ENCODE measurements at regions not wholly inside any gene's neighbourhood (a gene's known extent, or its start where the extent isn't known, plus 50 kb on each side); places are given as distances from the start of the nearest gene placed in this dataset.

DNA sequence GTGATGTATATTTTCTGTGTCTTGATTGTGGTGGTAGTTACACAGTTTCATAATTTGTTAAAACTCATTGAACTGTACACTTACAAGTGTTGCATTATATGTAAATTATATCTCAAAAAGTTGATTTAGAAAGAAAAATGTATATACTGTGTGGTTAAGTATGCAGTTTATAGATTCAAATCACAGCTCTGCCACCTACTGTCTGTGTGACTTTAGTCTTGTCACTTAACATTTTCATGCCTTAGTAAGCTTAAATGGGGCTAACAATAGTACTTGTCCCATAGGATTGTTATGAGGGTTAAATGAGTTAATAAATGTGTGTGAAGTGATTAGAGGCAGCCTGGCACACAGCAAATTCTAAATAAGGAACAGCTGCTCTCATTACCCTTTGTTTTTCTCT lies 120.9 kb upstream of the P2RY1 start:
- Mint-ChIP-seq H3K27ac (no peak overlapping the region), H3K4me1 (ENCODE audit: low read depth) (no peaks in the 10 kb centered on the region), H3K4me3 (no peak overlapping the region), H3K36me3 (ENCODE audit: low read depth) (no peaks in the 10 kb centered on the region), H3K9me3 (no peaks in the 10 kb centered on the region), H3K27me3 (ENCODE audit: low read depth) (peaks cover 5% of the 10 kb centered on the region)
- no peak for DNase-seq (ENCODE audit: low spot score)

DNA sequence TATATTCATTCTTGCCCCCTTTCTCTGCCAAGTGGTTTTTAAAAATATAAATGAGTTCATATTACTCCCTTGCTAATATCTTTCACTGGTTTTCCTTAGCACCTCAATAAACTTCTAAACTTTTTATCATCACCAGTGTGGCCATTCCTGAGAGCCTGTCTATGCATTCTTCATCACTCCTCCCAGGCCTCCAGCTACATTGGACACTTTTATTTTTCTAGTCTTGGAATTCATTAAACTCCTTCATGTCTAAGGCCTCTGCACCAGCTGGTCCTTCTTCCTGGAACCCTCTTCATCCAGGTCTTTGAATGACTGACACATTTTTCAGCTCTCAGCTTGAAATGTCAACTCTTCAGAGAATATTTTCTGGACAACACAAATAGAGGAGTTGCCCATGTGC lies 120.4 kb upstream of the P2RY1 start:
- no peak for DNase-seq (ENCODE audit: low spot score)
- Mint-ChIP-seq H3K27me3 (ENCODE audit: low read depth) (peaks cover 5% of the 10 kb centered on the region), H3K4me3 (no peak overlapping the region), H3K27ac (no peak overlapping the region), H3K4me1 (ENCODE audit: low read depth) (no peaks in the 10 kb centered on the region), H3K9me3 (no peaks in the 10 kb centered on the region), H3K36me3 (ENCODE audit: low read depth) (no peaks in the 10 kb centered on the region)

DNA sequence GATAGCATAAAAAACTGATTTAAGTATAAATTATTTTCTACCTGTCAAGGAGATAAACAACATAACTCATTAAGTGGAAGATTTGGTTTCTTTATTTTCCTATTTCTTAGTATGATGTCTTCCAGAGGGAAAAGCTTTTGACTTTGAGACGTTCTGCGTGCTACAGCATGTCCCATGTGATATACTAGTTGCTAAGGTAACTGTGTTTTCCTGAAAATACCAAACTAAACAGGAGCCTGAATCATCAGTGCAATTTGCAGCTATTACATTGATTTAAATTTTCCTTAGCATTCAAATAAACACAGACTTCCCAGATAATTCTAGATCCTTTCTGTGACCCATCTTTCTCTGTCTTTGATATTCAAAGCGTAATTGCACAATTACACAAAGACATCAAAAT lies 117.7 kb upstream of the P2RY1 start:
- Mint-ChIP-seq H3K4me3 (no peak overlapping the region), H3K4me1 (ENCODE audit: low read depth) (no peaks in the 10 kb centered on the region), H3K9me3 (no peaks in the 10 kb centered on the region)

DNA sequence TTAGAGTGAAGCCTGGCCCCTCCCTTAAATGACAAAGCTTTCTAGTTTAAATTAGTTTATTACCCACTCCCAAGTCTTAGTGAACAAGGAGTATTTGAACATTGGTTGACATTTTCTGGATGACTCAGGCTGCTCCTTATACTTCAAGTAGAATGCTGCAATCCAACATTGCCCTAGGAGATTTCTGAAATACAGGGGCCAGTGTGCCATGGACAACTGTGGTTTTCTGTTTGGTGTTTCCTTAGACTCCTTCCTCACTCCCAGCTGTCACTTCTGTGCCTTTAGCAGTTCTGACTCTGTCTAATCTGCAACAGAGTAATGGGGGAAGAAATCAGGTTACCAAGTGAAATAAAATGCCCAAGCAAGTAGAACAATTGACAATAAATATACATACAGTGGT lies 116.1 kb upstream of the P2RY1 start:
- Mint-ChIP-seq H3K4me3 (no peak overlapping the region), H3K27ac (no peak overlapping the region), H3K4me1 (ENCODE audit: low read depth) (no peaks in the 10 kb centered on the region), H3K36me3 (ENCODE audit: low read depth) (no peaks in the 10 kb centered on the region), H3K9me3 (no peaks in the 10 kb centered on the region), H3K27me3 (ENCODE audit: low read depth) (peaks cover 7% of the 10 kb centered on the region)
- DNase-seq (ENCODE audit: low spot score), result no peak

More for the DNA sequence above, 117.7 kb upstream of the P2RY1 start:
- no peaks in the 10 kb centered on the region for H3K36me3 Mint-ChIP-seq (ENCODE audit: low read depth)
- DNase-seq (ENCODE audit: low spot score), result no peak
- no peak overlapping the region for H3K27ac Mint-ChIP-seq
- peaks cover 7% of the 10 kb centered on the region for H3K27me3 Mint-ChIP-seq (ENCODE audit: low read depth)

DNA sequence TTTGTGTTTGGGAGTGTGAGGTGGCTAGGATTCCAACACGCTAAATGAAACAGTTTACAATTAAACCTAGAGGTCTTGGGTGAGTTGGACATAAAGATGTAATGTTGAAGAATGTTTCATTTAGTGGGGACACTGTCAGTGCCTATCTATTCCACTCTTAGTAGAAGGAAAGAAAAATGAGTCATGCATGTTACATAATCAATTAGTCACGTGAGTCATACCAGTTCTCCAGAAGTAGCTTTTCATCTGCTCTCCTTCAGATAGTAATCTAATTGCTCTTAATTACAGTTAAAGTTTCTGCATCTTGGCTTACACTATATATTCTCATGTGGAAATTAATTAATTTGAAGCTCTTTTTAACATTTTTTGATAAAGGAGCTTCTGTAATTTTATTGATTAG lies 115.7 kb upstream of the P2RY1 start:
- no peak for DNase-seq (ENCODE audit: low spot score)
- no peak overlapping the region for H3K4me3 Mint-ChIP-seq
- no peaks in the 10 kb centered on the region for H3K4me1 Mint-ChIP-seq (ENCODE audit: low read depth)
- no peaks in the 10 kb centered on the region for H3K36me3 Mint-ChIP-seq (ENCODE audit: low read depth)
- peaks cover 7% of the 10 kb centered on the region for H3K27me3 Mint-ChIP-seq (ENCODE audit: low read depth)
- no peak overlapping the region for H3K27ac Mint-ChIP-seq
- H3K9me3 Mint-ChIP-seq, result no peaks in the 10 kb centered on the region

DNA sequence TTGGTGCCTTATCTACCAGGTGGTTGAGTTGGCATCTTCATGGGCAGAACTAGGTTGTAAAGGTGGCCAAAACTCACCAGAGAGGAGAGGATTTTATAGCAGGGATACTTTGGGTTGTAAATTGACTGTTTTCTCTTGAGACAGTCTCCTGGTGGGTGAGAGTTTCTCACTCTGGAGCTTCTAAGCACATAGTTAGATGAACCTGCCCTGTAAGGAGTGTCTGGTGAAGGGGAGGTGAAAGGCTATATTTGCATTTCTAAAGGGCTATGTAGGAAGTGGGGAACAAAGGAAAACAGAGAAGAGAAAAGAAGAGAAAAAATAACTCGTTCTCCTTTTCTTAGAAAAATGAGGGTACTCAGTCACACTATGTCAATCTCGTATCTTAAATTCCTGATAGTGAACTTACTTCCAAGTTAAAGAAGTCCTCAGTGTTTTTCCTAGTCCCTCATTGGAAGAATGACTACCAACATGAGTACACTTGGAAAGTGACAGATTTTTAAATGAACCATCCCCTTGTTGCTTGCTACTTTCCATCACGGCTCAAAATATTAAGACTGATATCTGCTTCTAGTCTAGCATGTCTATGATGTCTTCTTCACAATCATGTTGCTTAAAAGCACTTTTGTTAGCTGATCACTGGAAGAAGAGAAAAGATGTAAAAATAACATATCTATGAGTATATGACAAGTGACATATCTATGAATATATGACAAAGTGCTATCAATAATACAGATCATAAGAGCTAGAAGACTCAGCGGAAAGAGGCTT lies 113.8 kb upstream of the P2RY1 start:
- Mint-ChIP-seq H3K4me1 (ENCODE audit: low read depth) (no peaks in the 10 kb centered on the region), H3K4me3 (no peak overlapping the region), H3K27ac (no peak overlapping the region), H3K36me3 (ENCODE audit: low read depth) (no peaks in the 10 kb centered on the region), H3K9me3 (no peaks in the 10 kb centered on the region), H3K27me3 (ENCODE audit: low read depth) (peaks cover 5% of the 10 kb centered on the region)
- no peak for DNase-seq (ENCODE audit: low spot score)

DNA sequence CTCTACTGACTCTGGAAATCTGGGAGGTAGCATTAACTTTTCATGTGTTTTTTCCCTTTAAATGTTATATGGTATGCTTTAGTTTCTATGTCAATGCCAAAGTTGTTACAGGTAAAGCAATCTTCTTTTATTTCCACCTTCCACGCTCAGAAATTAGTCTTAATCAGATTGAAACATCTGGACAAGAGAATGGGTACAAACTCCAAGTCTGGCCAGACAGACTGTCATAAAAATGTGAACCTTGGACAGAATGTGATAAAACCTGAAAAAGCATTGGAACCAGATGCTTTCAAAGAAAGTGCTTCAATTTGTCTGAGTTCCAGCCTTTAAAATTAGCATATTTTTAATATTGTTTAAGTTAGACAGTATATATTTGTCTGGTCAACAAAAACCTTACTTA lies 110.7 kb upstream of the P2RY1 start:
- Mint-ChIP-seq H3K4me1 (ENCODE audit: low read depth) (no peaks in the 10 kb centered on the region), H3K9me3 (no peaks in the 10 kb centered on the region), H3K27me3 (ENCODE audit: low read depth) (peaks cover 2% of the 10 kb centered on the region), H3K4me3 (no peak overlapping the region), H3K36me3 (ENCODE audit: low read depth) (no peaks in the 10 kb centered on the region), H3K27ac (no peak overlapping the region)
- no peak for DNase-seq (ENCODE audit: low spot score)

DNA sequence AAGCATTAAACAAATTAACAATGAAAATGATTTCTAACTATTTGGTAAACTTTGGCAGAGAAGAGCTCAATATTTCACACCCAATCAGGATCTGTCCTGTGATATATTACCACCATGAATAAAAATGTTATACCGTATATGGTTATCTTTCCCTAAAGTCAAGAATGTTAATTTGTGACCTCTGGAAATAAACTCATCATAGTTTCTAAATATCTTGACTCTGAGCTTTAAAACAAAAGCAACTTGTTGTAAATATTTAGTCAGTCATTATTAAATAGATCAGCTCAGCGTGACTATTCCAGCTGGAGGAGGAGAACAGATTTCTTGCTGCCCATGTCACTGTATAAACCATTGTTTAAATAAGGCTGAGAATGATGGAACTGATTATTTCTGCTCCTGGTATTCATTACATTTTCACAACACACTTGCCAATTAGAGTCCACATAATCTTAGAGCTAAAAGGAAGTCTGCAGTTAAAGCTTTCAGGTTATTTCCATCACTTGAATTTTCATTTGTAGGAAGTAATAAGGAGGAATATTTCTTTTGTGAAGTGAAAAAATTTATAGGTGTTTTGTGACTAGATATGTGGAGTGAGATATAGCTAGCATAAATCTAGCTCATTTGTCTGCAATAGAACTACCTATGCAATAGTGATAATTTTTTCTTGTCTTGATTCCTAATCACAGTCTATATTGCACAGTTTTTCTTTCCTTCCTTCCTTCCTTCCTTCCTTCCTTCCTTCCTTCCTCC lies 106.5 kb upstream of the P2RY1 start:
- Mint-ChIP-seq H3K27me3 (ENCODE audit: low read depth) (no peaks in the 10 kb centered on the region), H3K36me3 (ENCODE audit: low read depth) (no peaks in the 10 kb centered on the region), H3K4me1 (ENCODE audit: low read depth) (no peaks in the 10 kb centered on the region), H3K4me3 (no peak overlapping the region), H3K27ac (no peak overlapping the region), H3K9me3 (no peaks in the 10 kb centered on the region)
- no peak for DNase-seq (ENCODE audit: low spot score)

DNA sequence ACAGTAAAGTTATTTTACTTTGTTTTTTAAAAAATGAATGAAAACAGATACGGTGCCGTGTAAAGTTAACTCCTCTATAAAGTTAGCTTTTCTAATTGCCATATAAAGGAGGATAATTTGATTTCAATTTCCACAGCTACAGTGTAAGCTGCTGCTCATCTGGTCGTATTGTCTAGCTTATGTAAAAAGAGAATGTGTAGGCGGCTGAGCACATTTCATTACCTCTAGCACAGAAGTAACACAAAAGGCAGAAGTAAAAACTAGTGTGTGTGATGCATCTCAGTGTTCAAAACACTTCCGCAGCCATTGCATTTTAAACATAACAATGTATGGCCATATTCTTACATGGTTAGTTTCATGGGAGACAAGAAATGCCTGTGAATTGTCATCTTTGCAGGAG lies 105.0 kb upstream of the P2RY1 start:
- Mint-ChIP-seq H3K4me3 (no peak overlapping the region), H3K36me3 (ENCODE audit: low read depth) (no peaks in the 10 kb centered on the region), H3K9me3 (no peaks in the 10 kb centered on the region), H3K27ac (no peak overlapping the region), H3K27me3 (ENCODE audit: low read depth) (peaks cover 5% of the 10 kb centered on the region), H3K4me1 (ENCODE audit: low read depth) (no peaks in the 10 kb centered on the region)
- no peak for DNase-seq (ENCODE audit: low spot score)

DNA sequence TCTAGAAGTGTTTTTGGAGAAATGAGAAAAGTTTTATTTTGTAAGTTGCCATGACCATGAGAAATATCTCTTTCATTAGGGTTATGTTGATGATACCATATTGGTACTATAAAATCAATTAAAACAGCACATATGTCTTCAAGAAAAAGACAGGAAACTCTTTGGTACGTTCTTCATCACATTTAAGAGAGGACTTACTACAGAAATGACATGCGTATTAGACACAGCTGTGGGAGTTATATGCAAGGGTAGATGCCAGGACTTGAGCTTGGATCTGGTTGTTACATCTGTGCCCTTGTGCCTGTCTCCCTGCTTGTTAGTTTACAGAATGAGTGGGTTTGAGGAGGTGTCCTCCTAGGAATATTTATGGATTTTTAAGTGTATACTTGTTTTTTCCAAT lies 103.4 kb upstream of the P2RY1 start:
- peaks cover 3% of the 10 kb centered on the region for H3K4me1 Mint-ChIP-seq (ENCODE audit: low read depth)
- no peak overlapping the region for H3K4me3 Mint-ChIP-seq
- no peak overlapping the region for H3K27ac Mint-ChIP-seq
- H3K36me3 Mint-ChIP-seq (ENCODE audit: low read depth), result no peaks in the 10 kb centered on the region
- DNase-seq (ENCODE audit: low spot score), result no peak
- no peaks in the 10 kb centered on the region for H3K9me3 Mint-ChIP-seq
- peaks cover 9% of the 10 kb centered on the region for H3K27me3 Mint-ChIP-seq (ENCODE audit: low read depth)

DNA sequence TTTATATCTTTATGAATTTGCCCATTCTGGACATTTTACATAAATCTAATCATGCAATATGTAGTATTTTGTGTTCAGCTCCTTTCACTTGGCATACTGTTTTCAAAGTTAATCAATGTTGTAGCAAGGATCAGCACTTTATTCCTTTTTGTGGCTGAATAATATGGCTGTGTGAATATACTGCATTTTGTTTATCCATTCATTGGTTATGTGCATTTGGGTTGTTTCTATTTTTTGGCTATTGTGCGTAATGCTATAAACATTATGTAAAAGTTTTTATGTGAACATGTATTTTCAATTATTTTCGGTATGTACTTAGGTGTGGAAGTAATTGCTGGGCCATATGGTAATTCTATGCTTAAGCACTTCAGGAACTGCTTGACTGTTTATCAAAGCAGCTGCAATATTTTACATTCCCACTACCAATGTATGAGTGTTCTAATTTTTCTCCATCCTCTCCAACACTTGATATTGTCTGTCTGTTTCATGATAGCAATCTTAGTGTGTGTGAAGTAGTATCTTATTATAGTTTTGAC lies 101.3 kb upstream of the P2RY1 start:
- H3K36me3 Mint-ChIP-seq (ENCODE audit: low read depth), result no peaks in the 10 kb centered on the region
- H3K4me1 Mint-ChIP-seq (ENCODE audit: low read depth), result peaks cover 15% of the 10 kb centered on the region
- H3K9me3 Mint-ChIP-seq, result no peaks in the 10 kb centered on the region
- H3K27ac Mint-ChIP-seq, result no peak overlapping the region
- no peak for DNase-seq (ENCODE audit: low spot score)
- H3K27me3 Mint-ChIP-seq (ENCODE audit: low read depth), result peaks cover 9% of the 10 kb centered on the region
- no peak overlapping the region for H3K4me3 Mint-ChIP-seq

DNA sequence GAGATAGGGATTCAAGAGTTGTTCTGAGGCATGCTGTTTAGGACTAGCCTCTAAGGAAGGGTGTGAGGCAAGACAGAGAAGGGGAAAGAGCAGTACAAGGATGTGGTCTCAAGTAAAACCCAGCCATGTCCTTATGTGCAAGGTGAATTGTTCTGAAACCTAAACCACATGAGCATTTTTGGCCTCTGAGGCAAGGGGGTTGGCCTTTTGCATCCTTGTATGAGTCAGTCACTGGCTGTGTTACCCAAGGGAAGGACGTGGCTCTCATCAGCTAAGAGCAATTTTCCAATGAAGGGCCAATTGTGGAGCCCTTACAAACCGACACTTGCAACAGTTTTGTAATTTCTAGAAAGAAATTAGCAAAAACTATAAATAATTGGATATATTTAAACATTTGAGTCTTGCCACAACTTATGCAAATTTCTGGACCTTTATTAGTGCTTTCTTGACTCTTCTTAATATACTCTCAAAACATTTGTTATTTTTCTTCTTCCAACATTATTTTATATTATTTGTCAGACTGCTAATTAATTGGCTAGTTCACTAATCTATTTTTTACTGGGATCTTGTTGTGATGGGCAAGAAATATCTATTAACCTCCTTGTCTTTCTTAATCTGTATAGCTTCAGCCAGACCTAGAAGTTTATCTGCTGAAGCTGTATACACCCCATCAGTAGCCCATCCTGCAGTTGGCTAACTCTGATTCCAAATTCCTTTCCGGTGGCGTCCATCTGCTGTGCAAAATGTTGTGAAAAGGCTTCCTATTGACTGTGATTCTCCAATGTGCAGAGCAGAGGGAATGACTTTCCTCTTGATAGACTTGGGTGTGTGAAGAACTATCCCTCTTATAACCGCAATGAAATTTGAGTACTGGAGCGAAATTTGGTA lies 97.7 kb upstream of the P2RY1 start:
- no peak overlapping the region for H3K4me3 Mint-ChIP-seq
- no peaks in the 10 kb centered on the region for H3K9me3 Mint-ChIP-seq
- H3K4me1 Mint-ChIP-seq (ENCODE audit: low read depth), result peaks cover 18% of the 10 kb centered on the region
- no peak overlapping the region for H3K27ac Mint-ChIP-seq
- H3K27me3 Mint-ChIP-seq (ENCODE audit: low read depth), result peaks cover 21% of the 10 kb centered on the region
- DNase-seq (ENCODE audit: low spot score), result peak; percentile 48
- H3K36me3 Mint-ChIP-seq (ENCODE audit: low read depth), result no peaks in the 10 kb centered on the region

DNA sequence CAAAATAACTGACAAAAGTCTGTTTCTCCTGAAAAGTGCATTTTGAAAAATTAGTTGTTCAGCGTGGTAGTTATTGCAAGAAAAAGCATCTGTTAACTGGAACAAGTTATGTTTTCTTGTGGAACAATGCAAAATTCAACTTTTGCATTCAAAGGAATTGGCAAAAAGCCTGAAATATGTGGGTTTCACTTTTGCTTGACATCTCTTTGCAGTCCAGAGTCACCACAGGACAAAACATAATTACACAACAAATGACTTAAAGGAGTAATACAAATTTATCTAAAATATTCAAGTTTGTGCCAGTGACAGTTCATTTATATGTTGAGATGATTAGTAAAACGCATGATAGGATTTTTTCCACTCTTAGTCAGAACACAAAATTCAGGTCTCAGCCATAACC lies 96.3 kb upstream of the P2RY1 start:
- H3K36me3 Mint-ChIP-seq (ENCODE audit: low read depth), result no peaks in the 10 kb centered on the region
- no peak for DNase-seq (ENCODE audit: low spot score)
- H3K4me1 Mint-ChIP-seq (ENCODE audit: low read depth), result peaks cover 18% of the 10 kb centered on the region
- H3K27me3 Mint-ChIP-seq (ENCODE audit: low read depth), result peaks cover 24% of the 10 kb centered on the region
- H3K4me3 Mint-ChIP-seq, result no peak overlapping the region
- H3K9me3 Mint-ChIP-seq, result no peaks in the 10 kb centered on the region
- H3K27ac Mint-ChIP-seq, result no peak overlapping the region
